ENCODE measurements at regions not wholly inside any gene's neighbourhood (a gene's known extent, or its start where the extent isn't known, plus 50 kb on each side); places are given as distances from the start of the nearest gene placed in this dataset.

DNA sequence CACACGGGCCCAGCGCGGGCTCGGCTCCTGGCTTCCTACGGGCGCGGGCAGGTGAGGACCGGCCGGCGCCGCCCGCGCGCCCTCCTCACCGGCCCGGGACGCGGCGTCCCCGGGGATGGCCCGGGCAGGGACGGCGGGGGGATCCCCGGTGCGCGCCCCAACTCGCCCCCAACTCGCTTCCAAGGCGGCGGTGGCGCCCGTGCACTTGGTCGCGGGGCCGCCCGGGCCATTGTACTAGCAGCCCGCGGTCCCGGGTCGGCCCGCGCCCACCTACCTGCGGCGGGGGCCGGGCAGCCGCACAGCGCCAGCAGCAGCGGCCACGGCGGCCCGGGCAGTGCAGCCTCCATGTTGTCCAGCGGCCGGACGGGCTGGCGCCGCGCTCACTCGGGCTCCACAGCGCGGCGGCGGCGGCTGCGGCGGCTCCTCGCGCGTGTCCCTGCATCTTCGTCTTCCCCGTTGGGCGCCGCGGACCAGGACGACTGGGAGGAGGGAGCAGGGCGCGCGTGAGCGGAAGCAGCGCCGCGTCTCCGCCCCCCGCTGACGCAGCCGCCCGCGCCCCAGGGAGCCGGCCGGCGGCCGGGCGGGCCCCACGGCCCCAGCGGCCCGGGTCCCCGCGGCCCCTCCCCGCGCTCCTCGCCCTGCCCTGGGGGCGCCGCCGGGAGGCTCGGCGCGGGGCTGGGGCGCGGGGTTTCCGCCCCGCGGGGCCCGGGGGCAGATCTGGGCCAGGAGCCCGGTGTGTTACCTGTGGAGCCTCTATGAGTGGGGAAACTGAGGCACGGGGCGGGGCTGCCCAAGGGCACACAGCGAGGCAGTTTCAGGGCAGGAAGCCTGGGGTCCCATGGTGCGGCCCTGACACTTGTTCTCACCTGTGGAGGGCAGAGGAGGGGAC, 159.3 kb upstream of the GRK3 start:
- ATAC-seq (peak; percentile 25), DNase-seq (peak; percentile 60)
- Histone ChIP-seq H3K4me3 (ENCODE audit: low read length) (peak overlapping the region; percentile 80), H4K20me1 (ENCODE audit: low read length) (peaks cover 19% of the 10 kb centered on the region; the same call in 1 of the 2 replicates), H3K27ac (ENCODE audit: low read length) (peak overlapping the region; percentile 68; the same call in 1 of the 2 replicates), H3K36me3 (ENCODE audit: low read depth, low read length) (no peaks in the 10 kb centered on the region), H3K9ac (ENCODE audit: low read length) (peak overlapping the region; percentile 79), H3K4me2 (ENCODE audit: low read length) (peak overlapping the region; percentile 93), H3K4me1 (ENCODE audit: insufficient read depth, low read length) (peaks cover 25% of the 10 kb centered on the region), H3K79me2 (ENCODE audit: low read length) (peaks cover 52% of the 10 kb centered on the region), H3F3A (ENCODE audit: low read length, unreplicated experiment) (no peaks in the 10 kb centered on the region), H3K9me2 (replicated peaks; ENCODE audit: low read length) (no peaks in the 10 kb centered on the region), H2AFZ (ENCODE audit: low read length) (peak overlapping the region; percentile 73), H3K9me3 (ENCODE audit: low read length) (no peaks in the 10 kb centered on the region), H3K27me3 (ENCODE audit: low read length) (no peaks in the 10 kb centered on the region)
- TF ChIP-seq, protein P1, sequence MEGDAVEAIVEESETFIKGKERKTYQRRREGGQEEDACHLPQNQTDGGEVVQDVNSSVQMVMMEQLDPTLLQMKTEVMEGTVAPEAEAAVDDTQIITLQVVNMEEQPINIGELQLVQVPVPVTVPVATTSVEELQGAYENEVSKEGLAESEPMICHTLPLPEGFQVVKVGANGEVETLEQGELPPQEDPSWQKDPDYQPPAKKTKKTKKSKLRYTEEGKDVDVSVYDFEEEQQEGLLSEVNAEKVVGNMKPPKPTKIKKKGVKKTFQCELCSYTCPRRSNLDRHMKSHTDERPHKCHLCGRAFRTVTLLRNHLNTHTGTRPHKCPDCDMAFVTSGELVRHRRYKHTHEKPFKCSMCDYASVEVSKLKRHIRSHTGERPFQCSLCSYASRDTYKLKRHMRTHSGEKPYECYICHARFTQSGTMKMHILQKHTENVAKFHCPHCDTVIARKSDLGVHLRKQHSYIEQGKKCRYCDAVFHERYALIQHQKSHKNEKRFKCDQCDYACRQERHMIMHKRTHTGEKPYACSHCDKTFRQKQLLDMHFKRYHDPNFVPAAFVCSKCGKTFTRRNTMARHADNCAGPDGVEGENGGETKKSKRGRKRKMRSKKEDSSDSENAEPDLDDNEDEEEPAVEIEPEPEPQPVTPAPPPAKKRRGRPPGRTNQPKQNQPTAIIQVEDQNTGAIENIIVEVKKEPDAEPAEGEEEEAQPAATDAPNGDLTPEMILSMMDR (conservative IDR thresholded peaks at IDR 0.05; ENCODE audit: low read depth, low read length) = no peak
- TF ChIP-seq EZH2phosphoT487 (IDR thresholded peaks at IDR 0.05; ENCODE audit: borderline replicate concordance, low read length) (no peak), EZH2 (IDR thresholded peaks at IDR 0.05; ENCODE audit: low read length, unreplicated experiment) (no peak)
- no TSS peak for BruUV-seq (replicated peaks)
- intact Hi-C loops (cut with micrococcal nuclease) = no loop called here
- ChIA-PET POLR2A (ENCODE audit: unreplicated experiment) (no interaction called here), CTCF (no interaction called here)

DNA sequence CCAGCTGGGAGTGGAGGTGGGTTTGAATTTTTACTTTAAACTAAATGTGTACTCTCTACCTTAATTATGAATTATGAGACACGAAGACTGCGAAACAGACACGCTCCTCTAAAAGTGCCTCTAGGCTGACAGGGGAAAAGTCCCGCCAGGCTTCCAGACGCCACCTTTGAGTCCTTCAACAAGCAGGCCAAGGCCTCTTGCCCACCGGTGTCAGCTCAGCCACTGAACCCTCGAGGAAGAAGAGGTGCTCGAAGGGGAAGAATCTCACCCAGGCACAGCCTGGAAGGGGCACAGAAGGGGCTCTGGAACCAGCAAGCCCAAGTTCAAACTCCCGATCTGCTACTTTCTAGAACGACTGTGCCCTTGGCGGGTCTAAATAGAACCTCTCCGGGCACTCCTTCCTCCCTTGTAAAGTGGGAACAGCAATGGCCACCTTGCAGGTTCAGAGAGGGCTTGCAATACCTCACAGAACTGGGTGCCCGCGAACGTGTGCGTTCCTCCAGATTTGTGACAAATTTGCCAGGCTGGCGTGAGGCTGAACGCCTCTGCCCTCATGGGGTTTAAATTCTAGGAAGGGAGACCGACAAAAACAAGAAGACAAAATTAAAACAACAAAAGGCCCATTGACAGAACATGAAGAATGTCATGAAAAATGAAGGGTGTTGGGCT, 158.5 kb upstream of the GRK3 start:
- ATAC-seq = no peak
- Histone ChIP-seq H3K36me3 (ENCODE audit: low read depth, low read length) (no peaks in the 10 kb centered on the region), H3K9me3 (ENCODE audit: low read length) (no peaks in the 10 kb centered on the region), H3K9ac (ENCODE audit: low read length) (peak overlapping the region; percentile 62; the same call in 1 of the 2 replicates), H3K4me2 (ENCODE audit: low read length) (peak overlapping the region; percentile 82), H3K9me2 (replicated peaks; ENCODE audit: low read length) (no peaks in the 10 kb centered on the region), H3K27ac (ENCODE audit: low read length) (no peak overlapping the region), H3K27me3 (ENCODE audit: low read length) (no peaks in the 10 kb centered on the region), H3K79me2 (ENCODE audit: low read length) (peaks cover 46% of the 10 kb centered on the region), H2AFZ (ENCODE audit: low read length) (peak overlapping the region; percentile 73), H3K4me3 (ENCODE audit: low read length) (peak overlapping the region; percentile 69), H3K4me1 (ENCODE audit: insufficient read depth, low read length) (peaks cover 20% of the 10 kb centered on the region), H4K20me1 (ENCODE audit: low read length) (peaks cover 16% of the 10 kb centered on the region; the same call in 1 of the 2 replicates), H3F3A (ENCODE audit: low read length, unreplicated experiment) (no peaks in the 10 kb centered on the region)
- POLR2A ChIA-PET (ENCODE audit: unreplicated experiment) = no interaction called here
- TF ChIP-seq, protein P1 (conservative IDR thresholded peaks at IDR 0.05; ENCODE audit: low read depth, low read length) = no peak
- TF ChIP-seq EZH2phosphoT487 (IDR thresholded peaks at IDR 0.05; ENCODE audit: borderline replicate concordance, low read length) (no peak), EZH2 (IDR thresholded peaks at IDR 0.05; ENCODE audit: low read length, unreplicated experiment) (no peak)
- intact Hi-C loops (cut with micrococcal nuclease) = no loop called here
- BruUV-seq (replicated peaks) = TSS peak; percentile 81
- CTCF ChIA-PET = no interaction called here
- no peak for DNase-seq

Data from PC-3 (cell line).